Activated naive CD4-positive, alpha-beta T cell treated with anti-CD3 and anti-CD28 coated beads, Interleukin-2, amount 10 ng/mL, durations not matched to agents 7 days and 5 days (primary cell): ENCODE measurements at regions not wholly inside any gene's neighbourhood (a gene's known extent, or its start where the extent isn't known, plus 50 kb on each side); places are given as distances from the start of the nearest gene placed in this dataset.

Source experiments
- CTCF ChIA-PET: fragments of 350-600 bp; sonication (Branson Sonifier 250); formaldehyde crosslinking; loops from one replicate; lab custom pipeline; 2021; ENCODE audit warnings: antibody characterized with exemption; lab: Charles Lee
- DNase-seq: peaks from one replicate; pipeline ENCODE4 v3.0.0-alpha.2; 2020
- H3K27ac Mint-ChIP-seq: one replicate; pipeline ENCODE4 v1.8.0; 2021; ENCODE audit warnings: mild to moderate bottlenecking, moderate library complexity, mixed read lengths
- H3K27me3 Mint-ChIP-seq: one replicate; pipeline ENCODE4 v1.8.0; 2021; ENCODE audit warnings: mild to moderate bottlenecking, mixed read lengths
- H3K36me3 Mint-ChIP-seq: one replicate; pipeline ENCODE4 v1.8.0; 2021; ENCODE audit warnings: mixed read lengths
- H3K4me1 Mint-ChIP-seq: one replicate; pipeline ENCODE4 v1.8.0; 2021; ENCODE audit warnings: mixed read lengths
- H3K4me3 Mint-ChIP-seq: one replicate; pipeline ENCODE4 v1.8.0; 2021; ENCODE audit warnings: mild to moderate bottlenecking, moderate library complexity, mixed read lengths
- H3K9me3 Mint-ChIP-seq: one replicate; pipeline ENCODE4 v1.8.0; 2021; ENCODE audit warnings: mixed read lengths

GRCh38 chr2:14303366-14304115 lies 329.0 kb upstream of the LRATD1 start:
- H3K9me3 Mint-ChIP-seq = peaks cover 2% of the 10 kb centered on the region
- DNase-seq = no peak
- H3K4me1 Mint-ChIP-seq = no peaks in the 10 kb centered on the region
- no peaks in the 10 kb centered on the region for H3K36me3 Mint-ChIP-seq
- CTCF ChIA-PET = no interaction called here
- no peak overlapping the region for H3K27ac Mint-ChIP-seq
- H3K4me3 Mint-ChIP-seq = no peak overlapping the region
- H3K27me3 Mint-ChIP-seq = no peaks in the 10 kb centered on the region

- no peaks in the 10 kb centered on the region for H3K4me1 Mint-ChIP-seq
- CTCF ChIA-PET = no interaction called here
Observed at GRCh38 chr2:14304326-14304725, 328.2 kb upstream of the LRATD1 start.

GRCh38 chr2:14306268-14306861 lies 326.2 kb upstream of the LRATD1 start:
- H3K36me3 Mint-ChIP-seq = no peaks in the 10 kb centered on the region

More at GRCh38 chr2:14304326-14304725, 328.2 kb upstream of the LRATD1 start:
- no peak overlapping the region for H3K4me3 Mint-ChIP-seq
- no peaks in the 10 kb centered on the region for H3K36me3 Mint-ChIP-seq
- H3K9me3 Mint-ChIP-seq = peaks cover 2% of the 10 kb centered on the region
- no peak overlapping the region for H3K27ac Mint-ChIP-seq
- H3K27me3 Mint-ChIP-seq = no peaks in the 10 kb centered on the region
- no peak for DNase-seq

GRCh38 chr2:14313341-14313740 lies 319.2 kb upstream of the LRATD1 start:
- no peaks in the 10 kb centered on the region for H3K27me3 Mint-ChIP-seq
- no peak overlapping the region for H3K4me3 Mint-ChIP-seq
- no peaks in the 10 kb centered on the region for H3K36me3 Mint-ChIP-seq

More at GRCh38 chr2:14306268-14306861, 326.2 kb upstream of the LRATD1 start:
- H3K4me1 Mint-ChIP-seq = no peaks in the 10 kb centered on the region
- peaks cover 10% of the 10 kb centered on the region for H3K9me3 Mint-ChIP-seq
- DNase-seq = no peak
- no peak overlapping the region for H3K27ac Mint-ChIP-seq
- CTCF ChIA-PET = no interaction called here
- H3K4me3 Mint-ChIP-seq = no peak overlapping the region
- H3K27me3 Mint-ChIP-seq = no peaks in the 10 kb centered on the region

GRCh38 chr2:14316594-14316993 lies 315.9 kb upstream of the LRATD1 start:
- CTCF ChIA-PET = no interaction called here
- no peaks in the 10 kb centered on the region for H3K4me1 Mint-ChIP-seq
- no peak overlapping the region for H3K4me3 Mint-ChIP-seq
- no peaks in the 10 kb centered on the region for H3K36me3 Mint-ChIP-seq
- H3K27me3 Mint-ChIP-seq = no peaks in the 10 kb centered on the region
- H3K9me3 Mint-ChIP-seq = peaks cover 7% of the 10 kb centered on the region
- no peak for DNase-seq
- no peak overlapping the region for H3K27ac Mint-ChIP-seq

More at GRCh38 chr2:14313341-14313740, 319.2 kb upstream of the LRATD1 start:
- peaks cover 15% of the 10 kb centered on the region for H3K9me3 Mint-ChIP-seq
- CTCF ChIA-PET = no interaction called here
- H3K4me1 Mint-ChIP-seq = no peaks in the 10 kb centered on the region
- H3K27ac Mint-ChIP-seq = no peak overlapping the region
- DNase-seq = no peak

- Mint-ChIP-seq H3K27ac (no peak overlapping the region), H3K4me3 (no peak overlapping the region), H3K4me1 (no peaks in the 10 kb centered on the region), H3K9me3 (no peaks in the 10 kb centered on the region), H3K36me3 (no peaks in the 10 kb centered on the region), H3K27me3 (no peaks in the 10 kb centered on the region)
- DNase-seq = no peak
- CTCF ChIA-PET = no interaction called here
Observed at GRCh38 chr2:14321357-14321756, 311.2 kb upstream of the LRATD1 start.

GRCh38 chr2:14322306-14322705 lies 310.2 kb upstream of the LRATD1 start:
- H3K27me3 Mint-ChIP-seq = no peaks in the 10 kb centered on the region
- CTCF ChIA-PET = no interaction called here
- no peak overlapping the region for H3K4me3 Mint-ChIP-seq
- peaks cover 2% of the 10 kb centered on the region for H3K9me3 Mint-ChIP-seq
- H3K4me1 Mint-ChIP-seq = no peaks in the 10 kb centered on the region
- H3K27ac Mint-ChIP-seq = no peak overlapping the region
- H3K36me3 Mint-ChIP-seq = no peaks in the 10 kb centered on the region
- no peak for DNase-seq

GRCh38 chr2:14324308-14324707 lies 308.2 kb upstream of the LRATD1 start:
- no peaks in the 10 kb centered on the region for H3K27me3 Mint-ChIP-seq
- H3K27ac Mint-ChIP-seq = no peak overlapping the region
- CTCF ChIA-PET = no interaction called here
- no peak overlapping the region for H3K4me3 Mint-ChIP-seq
- H3K4me1 Mint-ChIP-seq = no peaks in the 10 kb centered on the region
- peaks cover 2% of the 10 kb centered on the region for H3K9me3 Mint-ChIP-seq
- no peaks in the 10 kb centered on the region for H3K36me3 Mint-ChIP-seq
- no peak for DNase-seq

GRCh38 chr2:14330884-14331283 lies 301.6 kb upstream of the LRATD1 start:
- no peaks in the 10 kb centered on the region for H3K4me1 Mint-ChIP-seq
- CTCF ChIA-PET = no interaction called here
- H3K4me3 Mint-ChIP-seq = no peak overlapping the region
- H3K27ac Mint-ChIP-seq = no peak overlapping the region
- H3K36me3 Mint-ChIP-seq = no peaks in the 10 kb centered on the region
- no peaks in the 10 kb centered on the region for H3K27me3 Mint-ChIP-seq
- no peak for DNase-seq
- H3K9me3 Mint-ChIP-seq = peaks cover 2% of the 10 kb centered on the region

GRCh38 chr2:14336759-14337382 lies 295.6 kb upstream of the LRATD1 start:
- DNase-seq = no peak
- H3K27me3 Mint-ChIP-seq = no peaks in the 10 kb centered on the region
- H3K4me1 Mint-ChIP-seq = no peaks in the 10 kb centered on the region
- no peaks in the 10 kb centered on the region for H3K36me3 Mint-ChIP-seq
- H3K4me3 Mint-ChIP-seq = no peak overlapping the region
- no peaks in the 10 kb centered on the region for H3K9me3 Mint-ChIP-seq
- CTCF ChIA-PET = no interaction called here
- H3K27ac Mint-ChIP-seq = no peak overlapping the region

GRCh38 chr2:14340703-14341102 lies 291.8 kb upstream of the LRATD1 start:
- no peak overlapping the region for H3K27ac Mint-ChIP-seq
- H3K36me3 Mint-ChIP-seq = no peaks in the 10 kb centered on the region
- no peak for DNase-seq
- CTCF ChIA-PET = no interaction called here
- no peaks in the 10 kb centered on the region for H3K4me1 Mint-ChIP-seq
- H3K4me3 Mint-ChIP-seq = no peak overlapping the region
- H3K27me3 Mint-ChIP-seq = no peaks in the 10 kb centered on the region
- no peaks in the 10 kb centered on the region for H3K9me3 Mint-ChIP-seq

- DNase-seq = no peak
- Mint-ChIP-seq H3K4me1 (no peaks in the 10 kb centered on the region), H3K4me3 (no peak overlapping the region), H3K27ac (no peak overlapping the region), H3K36me3 (no peaks in the 10 kb centered on the region), H3K27me3 (no peaks in the 10 kb centered on the region), H3K9me3 (no peaks in the 10 kb centered on the region)
- CTCF ChIA-PET = no interaction called here
Observed at GRCh38 chr2:14342313-14342712, 290.2 kb upstream of the LRATD1 start.

- no peaks in the 10 kb centered on the region for H3K36me3 Mint-ChIP-seq
- H3K27me3 Mint-ChIP-seq = no peaks in the 10 kb centered on the region
- no peak overlapping the region for H3K4me3 Mint-ChIP-seq
- H3K27ac Mint-ChIP-seq = no peak overlapping the region
- H3K9me3 Mint-ChIP-seq = peaks cover 7% of the 10 kb centered on the region
- CTCF ChIA-PET = no interaction called here
- no peak for DNase-seq
- H3K4me1 Mint-ChIP-seq = no peaks in the 10 kb centered on the region
Observed at GRCh38 chr2:14344355-14344754, 288.2 kb upstream of the LRATD1 start.

GRCh38 chr2:14348247-14348646 lies 284.3 kb upstream of the LRATD1 start:
- Mint-ChIP-seq H3K36me3 (no peaks in the 10 kb centered on the region), H3K4me1 (no peaks in the 10 kb centered on the region), H3K27me3 (no peaks in the 10 kb centered on the region), H3K27ac (no peak overlapping the region), H3K9me3 (peaks cover 8% of the 10 kb centered on the region), H3K4me3 (no peak overlapping the region)
- DNase-seq = no peak
- CTCF ChIA-PET = no interaction called here

- no peaks in the 10 kb centered on the region for H3K36me3 Mint-ChIP-seq
- CTCF ChIA-PET = no interaction called here
- H3K9me3 Mint-ChIP-seq = peaks cover 8% of the 10 kb centered on the region
- H3K4me3 Mint-ChIP-seq = no peak overlapping the region
- no peaks in the 10 kb centered on the region for H3K27me3 Mint-ChIP-seq
- DNase-seq = no peak
- H3K4me1 Mint-ChIP-seq = no peaks in the 10 kb centered on the region
- no peak overlapping the region for H3K27ac Mint-ChIP-seq
Observed at GRCh38 chr2:14350856-14351255, 281.7 kb upstream of the LRATD1 start.
